CD4-positive, alpha-beta T cell (primary cell): ENCODE measurements at regions not wholly inside any gene's neighbourhood (a gene's known extent, or its start where the extent isn't known, plus 50 kb on each side); places are given as distances from the start of the nearest gene placed in this dataset.

Source experiments
- ATAC-seq: fragments of 200-7000 bp; cut with Tn5 transposase; one replicate; pipeline ENCODE4 v1.10.0; 2022; ENCODE audit warnings: mild to moderate bottlenecking; ENCODE audit not compliant: poor library complexity
- CTCF ChIA-PET: fragments of 350-600 bp; sonication (Branson Sonifier 250); formaldehyde crosslinking; loops from one replicate; lab custom pipeline; 2021; ENCODE audit warnings: antibody characterized with exemption, inconsistent platforms; lab: Charles Lee
- POLR2A ChIA-PET: fragments of 350-600 bp; sonication (Branson Sonifier 250); formaldehyde crosslinking; loops from one replicate; lab custom pipeline; 2021; ENCODE audit warnings: antibody characterized with exemption, inconsistent platforms; lab: Charles Lee
- DNase-seq, 14 experiments: peaks; one replicate each; pipeline ENCODE4 v3.0.0-alpha.2; 2013 to 2020; ENCODE audit warnings: mixed read lengths in 2 of 14
- H3K27ac ChIP-seq, 2 donors: one replicate each; pipeline versions ENCODE4 v1.5.1 to v1.7.0; 2013; ENCODE audit warnings: low read length in 2 of 2, low read depth in 1 of 2, mild to moderate bottlenecking in 1 of 2
- H3K27me3 ChIP-seq, 2 experiments: 1 replicate in 1 of 2; 2 replicates in 1 of 2; pipeline versions ENCODE4 v1.6.1 to v1.7.0; 2013; ENCODE audit warnings: low read length in 2 of 2, control low read depth in 1 of 2, mild to moderate bottlenecking in 1 of 2, moderate library complexity in 1 of 2; ENCODE audit not compliant: insufficient read depth in 2 of 2, control insufficient read depth in 1 of 2
- H3K36me3 ChIP-seq: one replicate; pipeline ENCODE4 v1.6.1; 2013; ENCODE audit warnings: low read length, control low read depth; ENCODE audit not compliant: insufficient read depth
- H3K4me1 ChIP-seq: one replicate; pipeline ENCODE4 v1.6.1; 2013; ENCODE audit warnings: low read length, control low read depth; ENCODE audit not compliant: insufficient read depth
- H3K4me3 ChIP-seq: one replicate; pipeline ENCODE4 v1.5.1; 2013; ENCODE audit warnings: mild to moderate bottlenecking, low read length, moderate library complexity
- H3K9me3 ChIP-seq, 2 experiments: 1 replicate in 1 of 2; 2 replicates in 1 of 2; pipeline versions ENCODE4 v1.6.1 to v1.7.0; 2013; ENCODE audit warnings: low read length in 2 of 2, mild to moderate bottlenecking in 2 of 2, control low read depth in 1 of 2, moderate library complexity in 1 of 2; ENCODE audit not compliant: control insufficient read depth in 1 of 2, insufficient read depth in 1 of 2
- H3K27ac Mint-ChIP-seq: one replicate; pipeline ENCODE4 v1.8.0; 2020; ENCODE audit warnings: mixed read lengths
- H3K27me3 Mint-ChIP-seq: one replicate; pipeline ENCODE4 v1.8.0; 2021; ENCODE audit warnings: mixed read lengths
- H3K36me3 Mint-ChIP-seq: one replicate; pipeline ENCODE4 v1.8.0; 2021; ENCODE audit warnings: low read depth, mixed read lengths
- H3K4me1 Mint-ChIP-seq: one replicate; pipeline ENCODE4 v1.8.0; 2021; ENCODE audit warnings: low read depth, mixed read lengths
- H3K4me3 Mint-ChIP-seq: one replicate; pipeline ENCODE4 v1.8.0; 2020; ENCODE audit warnings: mild to moderate bottlenecking, mixed read lengths
- H3K9me3 Mint-ChIP-seq: one replicate; pipeline ENCODE4 v1.8.0; 2020; ENCODE audit warnings: mixed read lengths
- CTCF ChIP-seq: fragments of 200-600 bp; IDR thresholded peaks from one replicate; pipeline ENCODE4 v1.8.0; 2022; ENCODE audit warnings: antibody characterized with exemption, mild to moderate bottlenecking
- intact Hi-C, 2 experiments: fragments of 100-400 bp; cut with DNase I in 1 of 2; cut with micrococcal nuclease in 1 of 2; formaldehyde crosslinking; loops; one replicate each; pipeline versions ENCODE4 v1.15.1 to v1.9.0; 2023 to 2025; cut with DNase I, micrococcal nuclease

GRCh38 chr1:23639460-23640095, 52.0 kb upstream of the RPL11 start:
- Histone ChIP-seq H3K9me3 (no peaks in the 10 kb centered on the region), H3K4me1 (peaks cover 18% of the 10 kb centered on the region), H3K27me3 (no peaks in the 10 kb centered on the region), H3K4me3 (no peak overlapping the region), H3K27ac (no peak overlapping the region), H3K36me3 (peaks cover 8% of the 10 kb centered on the region)
- ChIA-PET POLR2A (interaction anchor here (1.1 to 14.9 kb wide), 4 partner anchors 20 to 112 kb away, joined by 3 to 314 read pairs (median 22); partner anchors contain the start of gene ID3), CTCF (interaction anchor here (3.0 to 3.9 kb wide), 3 partner anchors 94 to 141 kb away, joined by 50 to 76 read pairs (median 51); no protein-coding TSS in a partner anchor)
- Mint-ChIP-seq H3K4me1 (peaks cover 26% of the 10 kb centered on the region), H3K4me3 (no peak overlapping the region), H3K36me3 (peaks cover 31% of the 10 kb centered on the region), H3K27me3 (no peaks in the 10 kb centered on the region), H3K27ac (no peak overlapping the region), H3K9me3 (no peaks in the 10 kb centered on the region)
- ATAC-seq: no peak
- no peak for TF ChIP-seq CTCF
- intact Hi-C loops: no loop called here
- DNase-seq: no peak

GRCh38 chr1:23638786-23639241, 52.8 kb upstream of the RPL11 start:
- H3K27me3 Mint-ChIP-seq: no peaks in the 10 kb centered on the region
- ChIA-PET POLR2A (interaction anchor here (1.1 to 14.9 kb wide), 5 partner anchors 19 to 111 kb away, joined by 3 to 314 read pairs (median 16); partner anchors contain the start of gene ID3), CTCF (interaction anchor here (2.2 to 3.9 kb wide), 5 partner anchors 85 to 141 kb away, joined by 16 to 76 read pairs (median 51); no protein-coding TSS in a partner anchor)
- no peak for ATAC-seq
- intact Hi-C loops: no loop called here
- H3K36me3 Mint-ChIP-seq: peaks cover 26% of the 10 kb centered on the region
- H3K27ac Mint-ChIP-seq: no peak overlapping the region
- no peak overlapping the region for H3K4me3 Mint-ChIP-seq
- TF ChIP-seq CTCF: no peak
- H3K36me3 ChIP-seq: peaks cover 8% of the 10 kb centered on the region
- peaks cover 23% of the 10 kb centered on the region for H3K4me1 ChIP-seq
- DNase-seq: no peak
- peaks cover 32% of the 10 kb centered on the region for H3K4me1 Mint-ChIP-seq
- no peaks in the 10 kb centered on the region for H3K9me3 Mint-ChIP-seq
- no peaks in the 10 kb centered on the region for H3K27me3 ChIP-seq
- no peaks in the 10 kb centered on the region for H3K9me3 ChIP-seq
- no peak overlapping the region for H3K27ac ChIP-seq
- H3K4me3 ChIP-seq: no peak overlapping the region

- no peaks in the 10 kb centered on the region for H3K27me3 Mint-ChIP-seq
- ChIA-PET POLR2A (interaction anchor here (1.1 to 14.9 kb wide), 8 partner anchors 18 to 110 kb away, joined by 3 to 314 read pairs (median 12); partner anchors contain the start of gene ID3), CTCF (interaction anchor here (1.0 to 3.9 kb wide), 13 partner anchors 17 to 140 kb away, joined by 4 to 76 read pairs (median 18); partner anchors contain the start of gene ID3)
- no peaks in the 10 kb centered on the region for H3K9me3 Mint-ChIP-seq
- Histone ChIP-seq H3K27me3 (no peaks in the 10 kb centered on the region), H3K36me3 (peaks cover 8% of the 10 kb centered on the region), H3K4me3 (no peak overlapping the region), H3K4me1 (peaks cover 23% of the 10 kb centered on the region), H3K27ac (no peak overlapping the region), H3K9me3 (no peaks in the 10 kb centered on the region)
- H3K4me1 Mint-ChIP-seq: peaks cover 32% of the 10 kb centered on the region
- H3K27ac Mint-ChIP-seq: no peak overlapping the region
- no peak for DNase-seq
- intact Hi-C loops: no loop called here
- no peak overlapping the region for H3K4me3 Mint-ChIP-seq
- TF ChIP-seq CTCF: no peak
- peaks cover 26% of the 10 kb centered on the region for H3K36me3 Mint-ChIP-seq
- ATAC-seq: no peak
Measured at GRCh38 chr1:23638188-23638619, 53.4 kb upstream of the RPL11 start.
